H9 (cell line): ENCODE measurements at regions not wholly inside any gene's neighbourhood (a gene's known extent, or its start where the extent isn't known, plus 50 kb on each side); places are given as distances from the start of the nearest gene placed in this dataset.

Source experiments
- DNase-seq: peaks from one replicate; pipeline ENCODE4 v3.0.0-alpha.2; 2017
- H2AFZ ChIP-seq: one replicate; pipeline ENCODE4 v1.6.1; 2013; ENCODE audit warnings: mild to moderate bottlenecking, low read length, control low read depth, moderate library complexity
- H2AK5ac ChIP-seq: 2 replicates; pipeline ENCODE4 v1.6.1; 2013; ENCODE audit warnings: low read length, control low read depth, mixed read lengths; ENCODE audit not compliant: insufficient read length
- H2BK120ac ChIP-seq: one replicate; pipeline ENCODE4 v1.6.1; 2013; ENCODE audit warnings: low read depth, mild to moderate bottlenecking, low read length, control low read depth, inconsistent platforms; ENCODE audit not compliant: poor library complexity, severe bottlenecking
- H2BK12ac ChIP-seq: 2 replicates; pipeline ENCODE4 v1.6.1; 2013; ENCODE audit warnings: low read length, control low read depth, mixed read lengths, low read depth; ENCODE audit not compliant: insufficient read length
- H2BK15ac ChIP-seq: 2 replicates; pipeline ENCODE4 v1.6.1; 2013; ENCODE audit warnings: low read depth, low read length, control low read depth
- H2BK20ac ChIP-seq: one replicate; pipeline ENCODE4 v1.6.1; 2013; ENCODE audit warnings: low read depth, mild to moderate bottlenecking, low read length, control low read depth, inconsistent platforms; ENCODE audit not compliant: poor library complexity, severe bottlenecking
- H2BK5ac ChIP-seq: 2 replicates; pipeline ENCODE4 v1.6.1; 2013; ENCODE audit warnings: low read length, control low read depth, mixed read lengths; ENCODE audit not compliant: insufficient read length
- H3K14ac ChIP-seq: 2 replicates; pipeline ENCODE4 v1.6.1; 2013; ENCODE audit warnings: low read length, control low read depth; ENCODE audit not compliant: insufficient read depth
- H3K18ac ChIP-seq: 2 replicates; pipeline ENCODE4 v1.6.1; 2013; ENCODE audit warnings: low read depth, mild to moderate bottlenecking, mixed read lengths, low read length, control low read depth; ENCODE audit not compliant: insufficient read length
- H3K23ac ChIP-seq: 2 replicates; pipeline ENCODE4 v1.6.1; 2013; ENCODE audit warnings: low read length, control low read depth, mixed read lengths, low read depth; ENCODE audit not compliant: insufficient read length
- H3K23me2 ChIP-seq: 2 replicates; pipeline ENCODE4 v1.6.1; 2013; ENCODE audit warnings: low read depth, mild to moderate bottlenecking, mixed read lengths, low read length, control low read depth; ENCODE audit not compliant: insufficient read length, poor library complexity, severe bottlenecking
- H3K27ac ChIP-seq: 2 replicates; pipeline ENCODE4 v1.5.1; 2013; ENCODE audit warnings: low read length, control low read depth, mixed read lengths, low read depth; ENCODE audit not compliant: insufficient read length
- H3K27me3 ChIP-seq: 2 replicates; pipeline ENCODE4 v1.6.1; 2013; ENCODE audit warnings: low read length, control low read depth, inconsistent platforms; ENCODE audit not compliant: insufficient read depth
- H3K4ac ChIP-seq: 2 replicates; pipeline ENCODE4 v1.6.1; 2013; ENCODE audit warnings: low read depth, mild to moderate bottlenecking, control low read depth, inconsistent platforms, low read length, moderate library complexity
- H3K4me1 ChIP-seq: 2 replicates; pipeline ENCODE4 v1.6.1; 2013; ENCODE audit warnings: low read length, control low read depth, inconsistent platforms; ENCODE audit not compliant: insufficient read depth
- H3K4me2 ChIP-seq: 2 replicates; pipeline ENCODE4 v1.6.1; 2013; ENCODE audit warnings: low read length, control low read depth, mixed read lengths; ENCODE audit not compliant: insufficient read length, insufficient read depth
- H3K56ac ChIP-seq: 2 replicates; pipeline ENCODE4 v1.6.1; 2013; ENCODE audit warnings: low read depth, mild to moderate bottlenecking, mixed read lengths, low read length, control low read depth; ENCODE audit not compliant: insufficient read length
- H3K79me1 ChIP-seq: 2 replicates; pipeline ENCODE4 v1.6.1; 2013; ENCODE audit warnings: low read depth, mild to moderate bottlenecking, moderate library complexity, low read length, control low read depth, inconsistent platforms; ENCODE audit not compliant: insufficient read depth, poor library complexity, severe bottlenecking
- H3K79me2 ChIP-seq: 2 replicates; pipeline ENCODE4 v1.6.1; 2013; ENCODE audit warnings: low read length, control low read depth, inconsistent platforms; ENCODE audit not compliant: insufficient read depth
- H3K9ac ChIP-seq: 2 replicates; pipeline ENCODE4 v1.6.1; 2013; ENCODE audit warnings: low read length, control low read depth, mixed read lengths; ENCODE audit not compliant: insufficient read length; ENCODE audit errors: extremely low read depth
- H3K9me3 ChIP-seq: one replicate; pipeline ENCODE4 v1.6.1; 2013; ENCODE audit warnings: low read depth, low read length, inconsistent platforms; ENCODE audit not compliant: control insufficient read depth
- H3T11ph ChIP-seq: one replicate; pipeline ENCODE4 v1.6.1; 2013; ENCODE audit warnings: mild to moderate bottlenecking, low read length, control low read depth, inconsistent platforms
- H4K20me1 ChIP-seq: one replicate; pipeline ENCODE4 v1.6.1; 2013; ENCODE audit not compliant: control insufficient read depth, insufficient read length, insufficient read depth
- H4K5ac ChIP-seq: 2 replicates; pipeline ENCODE4 v1.6.1; 2013; ENCODE audit warnings: low read depth, mild to moderate bottlenecking, mixed read lengths, low read length, control low read depth; ENCODE audit not compliant: insufficient read length
- H4K8ac ChIP-seq: replicated peaks from 2 replicates; pipeline ENCODE4 v1.6.1; 2013; ENCODE audit warnings: low read length, control low read depth, mixed read lengths, low read depth; ENCODE audit not compliant: insufficient read length
- H4K91ac ChIP-seq: 2 replicates; pipeline ENCODE4 v1.6.1; 2013; ENCODE audit warnings: low read depth, mild to moderate bottlenecking, moderate library complexity, mixed read lengths, low read length, control low read depth; ENCODE audit not compliant: insufficient read length
- H3K27ac Mint-ChIP-seq, 3 experiments: 2 replicates in 2 of 3; 3 replicates in 1 of 3; pipeline ENCODE4 v1.8.0; 2020 to 2021; ENCODE audit warnings: mixed read lengths in 3 of 3, mild to moderate bottlenecking in 1 of 3, moderate library complexity in 1 of 3
- H3K27me3 Mint-ChIP-seq: 2 replicates; pipeline ENCODE4 v1.8.0; 2021; ENCODE audit warnings: low read depth, mild to moderate bottlenecking, moderate library complexity, mixed read lengths
- H3K36me3 Mint-ChIP-seq, 3 experiments: 2 replicates in 2 of 3; 3 replicates in 1 of 3; pipeline ENCODE4 v1.8.0; 2020 to 2021; ENCODE audit warnings: low read depth in 3 of 3, mixed read lengths in 3 of 3; ENCODE audit not compliant: insufficient read depth in 1 of 3
- H3K4me1 Mint-ChIP-seq, 2 experiments: 2 replicates each; pipeline ENCODE4 v1.8.0; 2020; ENCODE audit warnings: mixed read lengths in 2 of 2
- H3K4me3 Mint-ChIP-seq, 2 experiments: 2 replicates in 1 of 2; 3 replicates in 1 of 2; pipeline ENCODE4 v1.8.0; 2020 to 2021; ENCODE audit warnings: mild to moderate bottlenecking in 2 of 2, mixed read lengths in 2 of 2, moderate library complexity in 1 of 2
- H3K9me3 Mint-ChIP-seq, 2 experiments: 2 replicates in 1 of 2; 3 replicates in 1 of 2; pipeline ENCODE4 v1.8.0; 2020; ENCODE audit warnings: mild to moderate bottlenecking in 2 of 2, mixed read lengths in 2 of 2, moderate library complexity in 1 of 2
- WGBS: extraction: QIAGEN DNeasy Blood & Tissue Kit; methylation state at CpG from one replicate; pipeline ENCODE4 v1.1.7; 2013; ENCODE audit warnings: missing lambda C conversion rate, low lambda C conversion rate, mixed read lengths; ENCODE audit not compliant: insufficient read length; ENCODE audit errors: extremely low coverage; 5-methylcytosine and 5-hydroxymethylcytosine counted together
- TF ChIP-seq, protein P1 (sequence below): fragments of 200-600 bp; sonication (generic); conservative IDR thresholded peaks from 3 replicates; pipeline ENCODE4 v1.8.0; 2021; ENCODE audit warnings: antibody characterized with exemption, mild to moderate bottlenecking

DNA sequence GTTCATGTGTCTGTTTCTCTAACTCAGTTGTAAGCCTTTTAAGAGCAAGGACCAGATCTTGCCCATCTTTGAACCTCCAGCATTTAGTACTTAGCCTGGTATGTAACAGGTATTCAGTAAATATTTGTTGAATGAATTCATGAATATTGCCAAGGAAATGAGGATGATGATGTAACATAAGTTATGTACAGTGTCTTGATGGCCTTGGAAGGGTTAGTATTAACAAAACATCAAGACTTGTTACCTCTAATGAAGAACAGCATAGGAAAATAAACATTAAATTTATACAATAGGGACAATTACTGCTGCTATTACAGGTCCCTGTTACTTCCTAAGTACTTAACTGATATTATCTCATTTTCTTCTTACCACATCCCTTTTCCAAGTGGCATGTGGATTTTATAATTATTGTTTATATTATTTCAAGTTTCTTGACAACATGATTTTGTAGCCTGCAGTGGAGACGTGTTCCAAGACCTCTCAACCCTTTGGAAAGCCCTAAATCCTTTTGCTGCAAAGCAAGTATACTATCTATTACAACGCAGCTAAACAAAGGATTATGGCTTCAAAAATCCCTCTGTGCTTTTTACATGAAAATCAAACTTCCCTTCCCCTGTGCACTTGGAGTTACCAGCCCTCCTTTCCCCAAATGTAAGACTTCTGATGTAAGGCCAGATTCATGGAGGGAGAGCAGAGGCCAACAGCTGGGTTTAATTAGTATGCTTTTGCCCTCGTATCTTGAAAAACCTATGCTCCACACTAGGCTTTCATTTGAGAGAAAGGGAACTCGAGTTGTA, 77.4 kb upstream of the SMIM36 start:
- H3K23me2 ChIP-seq, result no peaks in the 10 kb centered on the region
- H3K27ac ChIP-seq, result no peak overlapping the region
- Mint-ChIP-seq H3K9me3 (no peaks in the 10 kb centered on the region), H3K4me3 (no peak overlapping the region), H3K4me1 (no peaks in the 10 kb centered on the region), H3K27me3 (no peaks in the 10 kb centered on the region), H3K36me3 (no peaks in the 10 kb centered on the region), H3K27ac (no peak overlapping the region)
- H2AK5ac ChIP-seq, result no peak overlapping the region
- H4K20me1 ChIP-seq, result no peaks in the 10 kb centered on the region
- H3K23ac ChIP-seq, result no peak overlapping the region
- no peak overlapping the region for H2AFZ ChIP-seq
- no peaks in the 10 kb centered on the region for H3K9me3 ChIP-seq
- H2BK20ac ChIP-seq, result no peak overlapping the region
- no peak overlapping the region for H2BK15ac ChIP-seq
- no peaks in the 10 kb centered on the region for H3K27me3 ChIP-seq
- no peak overlapping the region for H4K5ac ChIP-seq
- no peak overlapping the region for H3T11ph ChIP-seq
- H3K4me1 ChIP-seq, result no peaks in the 10 kb centered on the region
- H3K79me1 ChIP-seq, result no peaks in the 10 kb centered on the region
- H3K79me2 ChIP-seq, result no peaks in the 10 kb centered on the region
- no peak overlapping the region for H2BK120ac ChIP-seq
- TF ChIP-seq, protein P1, sequence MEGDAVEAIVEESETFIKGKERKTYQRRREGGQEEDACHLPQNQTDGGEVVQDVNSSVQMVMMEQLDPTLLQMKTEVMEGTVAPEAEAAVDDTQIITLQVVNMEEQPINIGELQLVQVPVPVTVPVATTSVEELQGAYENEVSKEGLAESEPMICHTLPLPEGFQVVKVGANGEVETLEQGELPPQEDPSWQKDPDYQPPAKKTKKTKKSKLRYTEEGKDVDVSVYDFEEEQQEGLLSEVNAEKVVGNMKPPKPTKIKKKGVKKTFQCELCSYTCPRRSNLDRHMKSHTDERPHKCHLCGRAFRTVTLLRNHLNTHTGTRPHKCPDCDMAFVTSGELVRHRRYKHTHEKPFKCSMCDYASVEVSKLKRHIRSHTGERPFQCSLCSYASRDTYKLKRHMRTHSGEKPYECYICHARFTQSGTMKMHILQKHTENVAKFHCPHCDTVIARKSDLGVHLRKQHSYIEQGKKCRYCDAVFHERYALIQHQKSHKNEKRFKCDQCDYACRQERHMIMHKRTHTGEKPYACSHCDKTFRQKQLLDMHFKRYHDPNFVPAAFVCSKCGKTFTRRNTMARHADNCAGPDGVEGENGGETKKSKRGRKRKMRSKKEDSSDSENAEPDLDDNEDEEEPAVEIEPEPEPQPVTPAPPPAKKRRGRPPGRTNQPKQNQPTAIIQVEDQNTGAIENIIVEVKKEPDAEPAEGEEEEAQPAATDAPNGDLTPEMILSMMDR, result no peak
- no peak overlapping the region for H3K56ac ChIP-seq
- no peak overlapping the region for H2BK12ac ChIP-seq
- no peak overlapping the region for H4K8ac ChIP-seq
- H4K91ac ChIP-seq, result no peak overlapping the region
- no peak overlapping the region for H3K9ac ChIP-seq
- H2BK5ac ChIP-seq, result no peak overlapping the region
- H3K14ac ChIP-seq, result no peak overlapping the region
- no peak overlapping the region for H3K18ac ChIP-seq
- H3K4me2 ChIP-seq, result no peak overlapping the region
- H3K4ac ChIP-seq, result no peak overlapping the region
- no peak for DNase-seq
- no CpG with 5 or more reads among the region's 4 CpGs for WGBS
